ENCODE measurements at regions not wholly inside any gene's neighbourhood (a gene's known extent, or its start where the extent isn't known, plus 50 kb on each side); places are given as distances from the start of the nearest gene placed in this dataset.

- TF ChIP-seq, protein P1, sequence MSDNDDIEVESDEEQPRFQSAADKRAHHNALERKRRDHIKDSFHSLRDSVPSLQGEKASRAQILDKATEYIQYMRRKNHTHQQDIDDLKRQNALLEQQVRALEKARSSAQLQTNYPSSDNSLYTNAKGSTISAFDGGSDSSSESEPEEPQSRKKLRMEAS (IDR thresholded peaks at IDR 0.05): no peak
- TF ChIP-seq, protein P2, sequence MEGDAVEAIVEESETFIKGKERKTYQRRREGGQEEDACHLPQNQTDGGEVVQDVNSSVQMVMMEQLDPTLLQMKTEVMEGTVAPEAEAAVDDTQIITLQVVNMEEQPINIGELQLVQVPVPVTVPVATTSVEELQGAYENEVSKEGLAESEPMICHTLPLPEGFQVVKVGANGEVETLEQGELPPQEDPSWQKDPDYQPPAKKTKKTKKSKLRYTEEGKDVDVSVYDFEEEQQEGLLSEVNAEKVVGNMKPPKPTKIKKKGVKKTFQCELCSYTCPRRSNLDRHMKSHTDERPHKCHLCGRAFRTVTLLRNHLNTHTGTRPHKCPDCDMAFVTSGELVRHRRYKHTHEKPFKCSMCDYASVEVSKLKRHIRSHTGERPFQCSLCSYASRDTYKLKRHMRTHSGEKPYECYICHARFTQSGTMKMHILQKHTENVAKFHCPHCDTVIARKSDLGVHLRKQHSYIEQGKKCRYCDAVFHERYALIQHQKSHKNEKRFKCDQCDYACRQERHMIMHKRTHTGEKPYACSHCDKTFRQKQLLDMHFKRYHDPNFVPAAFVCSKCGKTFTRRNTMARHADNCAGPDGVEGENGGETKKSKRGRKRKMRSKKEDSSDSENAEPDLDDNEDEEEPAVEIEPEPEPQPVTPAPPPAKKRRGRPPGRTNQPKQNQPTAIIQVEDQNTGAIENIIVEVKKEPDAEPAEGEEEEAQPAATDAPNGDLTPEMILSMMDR (IDR thresholded peaks at IDR 0.05 in 2 of 3, conservative IDR thresholded peaks at IDR 0.05 in 1 of 3; ENCODE audit: borderline replicate concordance in 1 of 3, insufficient read depth in 1 of 3, low read depth in 2 of 3, low read length in 2 of 3): no peak
- TF ChIP-seq ZNF274 (IDR thresholded peaks at IDR 0.05; ENCODE audit: low read depth, low read length) (no peak), SIN3A (IDR thresholded peaks at IDR 0.05; ENCODE audit: low read depth) (no peak), CEBPB (IDR thresholded peaks at IDR 0.05; ENCODE audit: low read depth) (no peak), POLR2A (IDR thresholded peaks at IDR 0.05; ENCODE audit: borderline replicate concordance, extremely low read depth, insufficient read depth, insufficient read length) (no peak), EZH2 (IDR thresholded peaks at IDR 0.05) (no peak), SRF (IDR thresholded peaks at IDR 0.05; ENCODE audit: low read depth) (no peak), YY1 (IDR thresholded peaks at IDR 0.05; ENCODE audit: extremely low read depth, insufficient replicate concordance, low read depth, low read length) (no peak), EGR1 (IDR thresholded peaks at IDR 0.05; ENCODE audit: low read depth) (no peak), POLR2AphosphoS5 (IDR thresholded peaks at IDR 0.05; ENCODE audit: low read depth, low read length) (no peak), TCF7L2 (IDR thresholded peaks at IDR 0.05; ENCODE audit: borderline replicate concordance, extremely low read depth, insufficient read depth, insufficient read length) (no peak), ZBTB33 (IDR thresholded peaks at IDR 0.05; ENCODE audit: extremely low read depth, insufficient replicate concordance, low read length) (no peak)
These were observed 324.5 kb downstream of the NPHP4 start for GRCh38 chr1:5667513-5668325.

Data from HCT116 (cell line).